ENCODE measurements at regions not wholly inside any gene's neighbourhood (a gene's known extent, or its start where the extent isn't known, plus 50 kb on each side); places are given as distances from the start of the nearest gene placed in this dataset.

DNA sequence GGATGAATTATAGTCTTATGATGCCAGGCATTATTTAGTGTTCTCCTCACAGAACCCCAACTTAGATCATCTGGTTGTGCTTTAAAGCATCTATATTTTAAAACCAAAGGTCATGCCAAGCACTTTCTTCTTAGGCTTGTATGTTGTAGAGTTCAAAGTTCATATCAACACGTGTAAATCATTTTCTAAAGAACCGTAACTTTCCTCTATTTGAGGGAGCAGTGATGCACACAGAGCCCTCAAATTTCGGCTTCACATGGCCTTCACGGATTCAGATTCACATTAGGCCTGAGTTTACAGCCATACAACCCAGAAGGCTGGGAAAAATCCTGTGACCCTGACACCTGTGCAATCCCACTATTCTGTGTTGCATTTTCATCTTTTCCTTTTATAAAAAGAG, 52.1 kb upstream of the SEC16B start:
- no peak for TF ChIP-seq POLR2A (IDR thresholded peaks at IDR 0.05)
- TF ChIP-seq, protein P1, sequence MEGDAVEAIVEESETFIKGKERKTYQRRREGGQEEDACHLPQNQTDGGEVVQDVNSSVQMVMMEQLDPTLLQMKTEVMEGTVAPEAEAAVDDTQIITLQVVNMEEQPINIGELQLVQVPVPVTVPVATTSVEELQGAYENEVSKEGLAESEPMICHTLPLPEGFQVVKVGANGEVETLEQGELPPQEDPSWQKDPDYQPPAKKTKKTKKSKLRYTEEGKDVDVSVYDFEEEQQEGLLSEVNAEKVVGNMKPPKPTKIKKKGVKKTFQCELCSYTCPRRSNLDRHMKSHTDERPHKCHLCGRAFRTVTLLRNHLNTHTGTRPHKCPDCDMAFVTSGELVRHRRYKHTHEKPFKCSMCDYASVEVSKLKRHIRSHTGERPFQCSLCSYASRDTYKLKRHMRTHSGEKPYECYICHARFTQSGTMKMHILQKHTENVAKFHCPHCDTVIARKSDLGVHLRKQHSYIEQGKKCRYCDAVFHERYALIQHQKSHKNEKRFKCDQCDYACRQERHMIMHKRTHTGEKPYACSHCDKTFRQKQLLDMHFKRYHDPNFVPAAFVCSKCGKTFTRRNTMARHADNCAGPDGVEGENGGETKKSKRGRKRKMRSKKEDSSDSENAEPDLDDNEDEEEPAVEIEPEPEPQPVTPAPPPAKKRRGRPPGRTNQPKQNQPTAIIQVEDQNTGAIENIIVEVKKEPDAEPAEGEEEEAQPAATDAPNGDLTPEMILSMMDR (IDR thresholded peaks at IDR 0.05) = no peak
